A549 (cell line): ENCODE measurements at regions not wholly inside any gene's neighbourhood (a gene's known extent, or its start where the extent isn't known, plus 50 kb on each side); places are given as distances from the start of the nearest gene placed in this dataset.
"Not testable (repeated sequence)": the region's sequence is repeated elsewhere in the genome, so short reads cannot be mapped to it uniquely, and the experiment has no call there.

Experiments
- ATAC-seq, 2 experiments: fragments of 200-7000 bp in 1 of 2; fragments of >200 bp in 1 of 2; cut with Nextera tagmentation in 1 of 2; cut with Tn5 transposase in 1 of 2; 3 replicates each; pipeline versions ENCODE4 v1.8.0 to v1.9.1; 2018 to 2020; ENCODE audit warnings: mild to moderate bottlenecking in 1 of 2, moderate library complexity in 1 of 2
- CTCF ChIA-PET: fragments of 300-600 bp; sonication (Branson Sonifier 250); formaldehyde crosslinking; extraction: SDS; loops from one replicate; lab custom pipeline; 2021; ENCODE audit warnings: antibody characterized with exemption, inconsistent platforms; lab: Yijun Ruan, JAX
- POLR2A ChIA-PET: fragments of 350-600 bp; formaldehyde crosslinking; extraction: SDS; loops from one replicate; lab custom pipeline; 2021; ENCODE audit warnings: antibody characterized with exemption, inconsistent platforms; lab: Yijun Ruan, JAX
- DNase-seq, 2 experiments: peaks; one replicate each; pipeline versions ENCODE4 v3.0.0 to v3.0.0-alpha.2; 2011 to 2016; ENCODE audit warnings: low read depth in 1 of 2, low spot score in 1 of 2
- FAIRE-seq: peaks from 2 replicates; lab custom pipeline; 2011; peaks lifted over from hg19 to GRCh38; lab: Jason Lieb, UNC
- H3K27ac ChIP-seq, 2 experiments: fragments of >200 bp; sonication (Bioruptor Twin); formaldehyde crosslinking; 3 replicates each; pipeline ENCODE4 v1.5.1; 2016 to 2017
- H3K4me1 ChIP-seq: fragments of >200 bp; sonication (Bioruptor Twin); formaldehyde crosslinking; 3 replicates; pipeline ENCODE4 v1.6.1; 2016
- H3K4me2 ChIP-seq: fragments of >200 bp; sonication (Bioruptor Twin); formaldehyde crosslinking; 3 replicates; pipeline ENCODE4 v1.6.1; 2016
- H3K4me3 ChIP-seq: fragments of >200 bp; sonication (Bioruptor Twin); formaldehyde crosslinking; 3 replicates; pipeline ENCODE4 v1.5.1; 2016
- H3K9me3 ChIP-seq: fragments of >200 bp; sonication (Bioruptor Twin); formaldehyde crosslinking; 3 replicates; pipeline ENCODE4 v1.6.1; 2016
- ATOH8 ChIP-seq: fragments of 250-450 bp; sonication (Bioruptor Pico); IDR thresholded peaks from 2 replicates; pipeline ENCODE4 v1.5.0; 2020; ENCODE audit warnings: low read depth, mild to moderate bottlenecking, moderate library complexity
- CBX8 ChIP-seq: fragments of 200-600 bp; sonication (generic); IDR thresholded peaks from 2 replicates; pipeline ENCODE4 v1.6.1; 2016
- CEBPB ChIP-seq, 2 experiments: fragments of >200 bp in 1 of 2; sonication (Bioruptor Twin) in 1 of 2; formaldehyde crosslinking in 1 of 2; IDR thresholded peaks; 2 replicates each; pipeline ENCODE4 v1.6.1; 2012 to 2016
- CHD2 ChIP-seq: fragments of 150-350 bp; IDR thresholded peaks from 2 replicates; pipeline ENCODE4 v1.6.1; 2014; ENCODE audit warnings: low read length; ENCODE audit not compliant: partially characterized antibody
- E2F6 ChIP-seq: IDR thresholded peaks from 2 replicates; pipeline ENCODE4 v1.6.1; 2012; ENCODE audit warnings: low read depth, borderline replicate concordance
- EP300 ChIP-seq, 2 experiments: fragments of >200 bp; sonication (Bioruptor Twin); formaldehyde crosslinking; IDR thresholded peaks; 2 replicates in 1 of 2; 3 replicates in 1 of 2; pipeline ENCODE4 v1.6.1; 2016 to 2017
- ESRRA ChIP-seq: fragments of 150-350 bp; IDR thresholded peaks from 2 replicates; pipeline ENCODE4 v1.6.1; 2014; ENCODE audit warnings: mild to moderate bottlenecking, low read length, borderline replicate concordance
- FOSB ChIP-seq: fragments of 250-450 bp; sonication (Bioruptor Pico); IDR thresholded peaks from 2 replicates; pipeline ENCODE4 v1.5.0; 2020; ENCODE audit warnings: mild to moderate bottlenecking, moderate library complexity
- GATA3 ChIP-seq: IDR thresholded peaks from 2 replicates; pipeline ENCODE4 v1.6.1; 2012; ENCODE audit warnings: borderline replicate concordance
- HEYL ChIP-seq: fragments of 250-450 bp; sonication (Bioruptor Pico); IDR thresholded peaks from 2 replicates; pipeline ENCODE4 v1.8.0; 2021; ENCODE audit warnings: mild to moderate bottlenecking, moderate library complexity
- JUN ChIP-seq, 2 experiments: fragments of >200 bp; sonication (Bioruptor Twin); formaldehyde crosslinking; IDR thresholded peaks; 2 replicates in 1 of 2; 3 replicates in 1 of 2; pipeline ENCODE4 v1.6.1; 2016 to 2017
- KDM1A ChIP-seq: fragments of 200-600 bp; sonication (generic); IDR thresholded peaks from 2 replicates; pipeline ENCODE4 v1.6.1; 2016; ENCODE audit warnings: low read depth, mild to moderate bottlenecking
- MYC ChIP-seq: IDR thresholded peaks from 2 replicates; pipeline ENCODE4 v1.6.1; 2012; ENCODE audit warnings: mild to moderate bottlenecking, inconsistent platforms, low read length, improper control_type of control experiment, borderline replicate concordance
- NFE2L2 ChIP-seq: fragments of 150-350 bp; conservative IDR thresholded peaks from 2 replicates; pipeline ENCODE4 v1.6.1; 2014; ENCODE audit warnings: low read length
- NPAS2 ChIP-seq: fragments of 250-450 bp; sonication (Bioruptor Pico); IDR thresholded peaks from 2 replicates; pipeline ENCODE4 v1.8.0; 2022; ENCODE audit warnings: mild to moderate bottlenecking, moderate library complexity, borderline replicate concordance
- NR3C1 ChIP-seq: fragments of >200 bp; sonication (Bioruptor Twin); formaldehyde crosslinking; IDR thresholded peaks from 3 replicates; pipeline ENCODE4 v1.6.1; 2017
- REST ChIP-seq: fragments of 200-600 bp; sonication (generic); IDR thresholded peaks from 2 replicates; pipeline ENCODE4 v1.6.1; 2016; ENCODE audit warnings: antibody characterized with exemption, mild to moderate bottlenecking, moderate library complexity
- RNF2 ChIP-seq: fragments of 200-600 bp; sonication (generic); IDR thresholded peaks from 2 replicates; pipeline ENCODE4 v1.6.1; 2016; ENCODE audit warnings: low read depth, mild to moderate bottlenecking, antibody characterized with exemption, moderate library complexity, borderline replicate concordance
- WGBS: methylation state at CpG from one replicate; pipeline ENCODE4 v1.1.6; 2017; ENCODE audit errors: missing lambda C conversion rate; 5-methylcytosine and 5-hydroxymethylcytosine counted together

GRCh38 chr12:127980585-127980984 is 286.4 kb upstream of the TMEM132C start:
- H3K9me3 ChIP-seq, result no peaks in the 10 kb centered on the region
- TF ChIP-seq CHD2 (no peak), MYC (no peak), EP300 (IDR thresholded peaks at IDR 0.05) (no peak), E2F6 (no peak), NFE2L2 (no peak), CBX8 (no peak), KDM1A (no peak), NPAS2 (no peak), CEBPB (IDR thresholded peaks at IDR 0.05) (no peak), JUN (IDR thresholded peaks at IDR 0.05) (no peak), ESRRA (no peak), HEYL (CRISPR knock-in tag) (no peak), FOSB (no peak)
- 7% methylated on average over 4 of the region's 4 CpGs for WGBS
- no peak overlapping the region for H3K4me2 ChIP-seq
- POLR2A ChIA-PET, result no interaction called here
- H3K27ac ChIP-seq, result no peak overlapping the region
- FAIRE-seq, result no peak
- no peaks in the 10 kb centered on the region for H3K4me1 ChIP-seq
- H3K4me3 ChIP-seq, result no peak overlapping the region
- DNase-seq, result no peak
- ATAC-seq, result no peak
- CTCF ChIA-PET, result no interaction called here

GRCh38 chr12:127981875-127982274 is 285.1 kb upstream of the TMEM132C start:
- CTCF ChIA-PET, result no interaction called here
- no peak for ATAC-seq

GRCh38 chr12:127983213-127983791 is 283.7 kb upstream of the TMEM132C start:
- H3K4me2 ChIP-seq, ATAC-seq, H3K9me3 ChIP-seq, POLR2A ChIA-PET, H3K4me1 ChIP-seq, FAIRE-seq, H3K4me3 ChIP-seq, DNase-seq, H3K27ac ChIP-seq, CTCF ChIA-PET: not testable (repeated sequence)
- WGBS, result 60% methylated on average over 36 of the region's 50 CpGs

More at GRCh38 chr12:127981875-127982274, 285.1 kb upstream of the TMEM132C start:
- Histone ChIP-seq H3K4me3 (no peak overlapping the region), H3K4me1 (no peaks in the 10 kb centered on the region), H3K9me3 (no peaks in the 10 kb centered on the region), H3K4me2 (no peak overlapping the region), H3K27ac (no peak overlapping the region)
- 6% methylated on average over 5 of the region's 5 CpGs for WGBS
- DNase-seq, result no peak
- POLR2A ChIA-PET, result no interaction called here
- no peak for TF ChIP-seq ATOH8 (CRISPR knock-in tag)
- no peak for TF ChIP-seq RNF2
- no peak for TF ChIP-seq REST
- TF ChIP-seq NR3C1, result no peak
- no peak for TF ChIP-seq CHD2
- no peak for TF ChIP-seq GATA3
- TF ChIP-seq, all 56 proteins: peak for 0
- no peak for FAIRE-seq
